ENCODE measurements at regions not wholly inside any gene's neighbourhood (a gene's known extent, or its start where the extent isn't known, plus 50 kb on each side); places are given as distances from the start of the nearest gene placed in this dataset.

DNA sequence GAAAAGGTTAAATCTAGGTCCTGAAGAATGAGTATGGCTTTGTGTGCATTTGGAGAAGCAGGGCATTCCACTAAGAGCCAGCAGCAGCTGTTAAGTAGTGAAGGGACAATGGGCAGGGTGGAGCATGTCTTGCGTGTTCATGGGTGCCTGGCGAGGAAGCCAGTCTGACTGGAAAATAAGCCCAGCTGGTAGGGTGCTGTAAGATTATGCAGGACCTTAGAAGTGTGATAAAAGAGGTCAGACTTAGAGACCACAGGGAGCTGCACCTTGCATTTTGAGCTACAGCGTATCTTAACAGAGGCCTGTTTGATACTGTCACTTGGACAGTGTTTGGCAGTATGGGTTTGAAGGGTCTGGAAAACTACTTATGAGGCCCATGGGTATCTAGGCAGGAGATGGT lies 131.7 kb upstream of the ELL2 start:
- Histone ChIP-seq H3K36me3 (ENCODE audit: control insufficient read depth in 2 of 2, insufficient read depth in 1 of 2, low read length in 2 of 2) (no peaks in the 10 kb centered on the region), H3K4me3 (ENCODE audit: low read depth, low read length) (no peak overlapping the region), H3K27ac (ENCODE audit: extremely low read depth, low read depth, low read length) (no peak overlapping the region), H3K9me3 (ENCODE audit: control insufficient read depth, insufficient read depth, low read depth, low read length) (no peaks in the 10 kb centered on the region), H3K4me1 (ENCODE audit: control insufficient read depth, insufficient read depth, low read length) (0 out of 2 replicates have a peak, but pooled peaks cover 3% of the 10 kb centered on the region)
- TF ChIP-seq ZNF211 (tag by site-specific recombination; IDR thresholded peaks at IDR 0.05; ENCODE audit: low read depth) (no peak), ZNF155 (tag by site-specific recombination; IDR thresholded peaks at IDR 0.05) (no peak), ZNF701 (tag by site-specific recombination; IDR thresholded peaks at IDR 0.05) (no peak), ZNF174 (tag by site-specific recombination; IDR thresholded peaks at IDR 0.05) (no peak), ZFHX2 (tag by site-specific recombination; conservative IDR thresholded peaks at IDR 0.05) (no peak), ZNF624 (tag by site-specific recombination; IDR thresholded peaks at IDR 0.05) (no peak), ZBTB48 (tag by site-specific recombination; IDR thresholded peaks at IDR 0.05) (no peak), ZNF513 (tag by site-specific recombination; IDR thresholded peaks at IDR 0.05) (no peak), GLI4 (tag by site-specific recombination; IDR thresholded peaks at IDR 0.05) (no peak), ZNF10 (tag by site-specific recombination; IDR thresholded peaks at IDR 0.05) (no peak), ZNF138 (tag by site-specific recombination; IDR thresholded peaks at IDR 0.05; ENCODE audit: borderline replicate concordance) (no peak), ZNF2 (tag by site-specific recombination; IDR thresholded peaks at IDR 0.05) (no peak), ZNF473 (tag by site-specific recombination; IDR thresholded peaks at IDR 0.05) (no peak)
- TF ChIP-seq, protein P1, sequence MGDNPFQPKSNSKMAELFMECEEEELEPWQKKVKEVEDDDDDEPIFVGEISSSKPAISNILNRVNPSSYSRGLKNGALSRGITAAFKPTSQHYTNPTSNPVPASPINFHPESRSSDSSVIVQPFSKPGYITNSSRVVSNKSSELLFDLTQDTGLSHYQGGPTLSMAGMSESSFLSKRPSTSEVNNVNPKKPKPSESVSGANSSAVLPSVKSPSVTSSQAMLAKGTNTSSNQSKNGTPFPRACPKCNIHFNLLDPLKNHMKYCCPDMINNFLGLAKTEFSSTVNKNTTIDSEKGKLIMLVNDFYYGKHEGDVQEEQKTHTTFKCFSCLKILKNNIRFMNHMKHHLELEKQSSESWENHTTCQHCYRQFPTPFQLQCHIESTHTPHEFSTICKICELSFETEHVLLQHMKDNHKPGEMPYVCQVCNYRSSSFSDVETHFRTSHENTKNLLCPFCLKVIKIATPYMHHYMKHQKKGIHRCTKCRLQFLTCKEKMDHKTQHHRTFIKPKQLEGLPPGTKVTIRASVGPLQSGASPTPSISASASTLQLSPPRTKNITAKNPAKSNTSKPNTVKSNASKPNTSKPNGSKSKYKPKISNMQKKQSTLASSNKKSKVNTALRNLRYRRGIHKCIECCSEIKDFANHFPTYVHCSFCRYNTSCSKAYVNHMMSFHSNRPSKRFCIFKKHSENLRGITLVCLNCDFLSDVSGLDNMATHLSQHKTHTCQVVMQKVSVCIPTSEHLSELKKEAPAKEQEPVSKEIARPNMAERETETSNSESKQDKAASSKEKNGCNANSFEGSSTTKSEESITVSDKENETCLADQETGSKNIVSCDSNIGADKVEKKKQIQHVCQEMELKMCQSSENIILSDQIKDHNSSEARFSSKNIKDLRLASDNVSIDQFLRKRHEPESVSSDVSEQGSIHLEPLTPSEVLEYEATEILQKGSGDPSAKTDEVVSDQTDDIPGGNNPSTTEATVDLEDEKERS (tag by site-specific recombination; IDR thresholded peaks at IDR 0.05) = no peak
- TF ChIP-seq, protein P2, sequence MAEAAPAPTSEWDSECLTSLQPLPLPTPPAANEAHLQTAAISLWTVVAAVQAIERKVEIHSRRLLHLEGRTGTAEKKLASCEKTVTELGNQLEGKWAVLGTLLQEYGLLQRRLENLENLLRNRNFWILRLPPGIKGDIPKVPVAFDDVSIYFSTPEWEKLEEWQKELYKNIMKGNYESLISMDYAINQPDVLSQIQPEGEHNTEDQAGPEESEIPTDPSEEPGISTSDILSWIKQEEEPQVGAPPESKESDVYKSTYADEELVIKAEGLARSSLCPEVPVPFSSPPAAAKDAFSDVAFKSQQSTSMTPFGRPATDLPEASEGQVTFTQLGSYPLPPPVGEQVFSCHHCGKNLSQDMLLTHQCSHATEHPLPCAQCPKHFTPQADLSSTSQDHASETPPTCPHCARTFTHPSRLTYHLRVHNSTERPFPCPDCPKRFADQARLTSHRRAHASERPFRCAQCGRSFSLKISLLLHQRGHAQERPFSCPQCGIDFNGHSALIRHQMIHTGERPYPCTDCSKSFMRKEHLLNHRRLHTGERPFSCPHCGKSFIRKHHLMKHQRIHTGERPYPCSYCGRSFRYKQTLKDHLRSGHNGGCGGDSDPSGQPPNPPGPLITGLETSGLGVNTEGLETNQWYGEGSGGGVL (tag by site-specific recombination; IDR thresholded peaks at IDR 0.05) = no peak
- TF ChIP-seq, protein P3, sequence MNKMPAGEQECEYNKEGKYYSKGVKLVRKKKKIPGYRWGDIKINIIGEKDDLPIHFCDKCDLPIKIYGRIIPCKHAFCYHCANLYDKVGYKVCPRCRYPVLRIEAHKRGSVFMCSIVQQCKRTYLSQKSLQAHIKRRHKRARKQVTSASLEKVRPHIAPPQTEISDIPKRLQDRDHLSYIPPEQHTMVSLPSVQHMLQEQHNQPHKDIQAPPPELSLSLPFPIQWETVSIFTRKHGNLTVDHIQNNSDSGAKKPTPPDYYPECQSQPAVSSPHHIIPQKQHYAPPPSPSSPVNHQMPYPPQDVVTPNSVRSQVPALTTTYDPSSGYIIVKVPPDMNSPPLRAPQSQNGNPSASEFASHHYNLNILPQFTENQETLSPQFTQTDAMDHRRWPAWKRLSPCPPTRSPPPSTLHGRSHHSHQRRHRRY (tag by site-specific recombination; IDR thresholded peaks at IDR 0.05) = no peak
- ChIA-PET CTCF (interaction anchor here (1.1 kb wide), 1 partner anchor 134 kb away, joined by 3 read pairs; no protein-coding TSS in a partner anchor), POLR2A (no interaction called here)

DNA sequence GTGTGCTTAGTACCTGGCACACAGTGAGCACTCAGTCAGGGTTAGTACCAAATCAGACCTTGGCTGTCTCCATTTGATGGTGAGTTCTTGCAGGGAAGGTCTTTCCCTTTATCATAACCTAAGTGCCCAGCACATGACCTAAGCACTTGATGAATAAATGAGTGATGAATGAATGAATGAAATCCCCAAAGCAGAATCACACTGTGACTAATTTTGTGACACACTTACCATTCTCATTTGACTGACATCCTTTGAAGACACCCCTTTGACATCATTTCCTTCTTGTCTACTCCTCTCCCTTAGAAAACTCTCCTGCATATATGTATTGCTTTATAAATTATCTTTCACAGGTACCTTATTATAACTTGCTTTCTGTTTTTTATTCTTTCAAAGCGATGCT lies 130.2 kb upstream of the ELL2 start:
- H3K27ac ChIP-seq (ENCODE audit: extremely low read depth, low read depth, low read length) = no peak overlapping the region
- H3K36me3 ChIP-seq (ENCODE audit: control insufficient read depth in 2 of 2, insufficient read depth in 1 of 2, low read length in 2 of 2) = no peaks in the 10 kb centered on the region
- H3K4me3 ChIP-seq (ENCODE audit: low read depth, low read length) = no peak overlapping the region
- H3K9me3 ChIP-seq (ENCODE audit: control insufficient read depth, insufficient read depth, low read depth, low read length) = no peaks in the 10 kb centered on the region
- no peak for TF ChIP-seq ZNF580 (tag by site-specific recombination; IDR thresholded peaks at IDR 0.05)
- TF ChIP-seq, protein P1 (tag by site-specific recombination; IDR thresholded peaks at IDR 0.05) = no peak
- TF ChIP-seq, protein P4, sequence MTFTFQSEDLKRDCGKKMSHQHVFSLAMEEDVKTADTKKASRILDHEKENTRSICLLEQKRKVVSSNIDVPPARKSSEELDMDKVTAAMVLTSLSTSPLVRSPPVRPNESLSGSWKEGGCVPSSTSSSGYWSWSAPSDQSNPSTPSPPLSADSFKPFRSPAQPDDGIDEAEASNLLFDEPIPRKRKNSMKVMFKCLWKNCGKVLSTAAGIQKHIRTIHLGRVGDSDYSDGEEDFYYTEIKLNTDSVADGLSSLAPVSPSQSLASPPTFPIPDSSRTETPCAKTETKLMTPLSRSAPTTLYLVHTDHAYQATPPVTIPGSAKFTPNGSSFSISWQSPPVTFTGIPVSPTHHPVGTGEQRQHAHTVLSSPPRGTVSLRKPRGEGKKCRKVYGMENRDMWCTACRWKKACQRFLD (tag by site-specific recombination; IDR thresholded peaks at IDR 0.05) = no peak
- ChIA-PET CTCF (interaction anchor here (0.7 to 1.1 kb wide), 2 partner anchors 152 to 244 kb away, joined by 3 read pairs; no protein-coding TSS in a partner anchor), POLR2A (no interaction called here)
- 0 out of 2 replicates have a peak, but pooled peaks cover 3% of the 10 kb centered on the region for H3K4me1 ChIP-seq (ENCODE audit: control insufficient read depth, insufficient read depth, low read length)
